ENCODE measurements at regions not wholly inside any gene's neighbourhood (a gene's known extent, or its start where the extent isn't known, plus 50 kb on each side); places are given as distances from the start of the nearest gene placed in this dataset.
"Not testable (repeated sequence)": the region's sequence is repeated elsewhere in the genome, so short reads cannot be mapped to it uniquely, and the experiment has no call there.

DNA sequence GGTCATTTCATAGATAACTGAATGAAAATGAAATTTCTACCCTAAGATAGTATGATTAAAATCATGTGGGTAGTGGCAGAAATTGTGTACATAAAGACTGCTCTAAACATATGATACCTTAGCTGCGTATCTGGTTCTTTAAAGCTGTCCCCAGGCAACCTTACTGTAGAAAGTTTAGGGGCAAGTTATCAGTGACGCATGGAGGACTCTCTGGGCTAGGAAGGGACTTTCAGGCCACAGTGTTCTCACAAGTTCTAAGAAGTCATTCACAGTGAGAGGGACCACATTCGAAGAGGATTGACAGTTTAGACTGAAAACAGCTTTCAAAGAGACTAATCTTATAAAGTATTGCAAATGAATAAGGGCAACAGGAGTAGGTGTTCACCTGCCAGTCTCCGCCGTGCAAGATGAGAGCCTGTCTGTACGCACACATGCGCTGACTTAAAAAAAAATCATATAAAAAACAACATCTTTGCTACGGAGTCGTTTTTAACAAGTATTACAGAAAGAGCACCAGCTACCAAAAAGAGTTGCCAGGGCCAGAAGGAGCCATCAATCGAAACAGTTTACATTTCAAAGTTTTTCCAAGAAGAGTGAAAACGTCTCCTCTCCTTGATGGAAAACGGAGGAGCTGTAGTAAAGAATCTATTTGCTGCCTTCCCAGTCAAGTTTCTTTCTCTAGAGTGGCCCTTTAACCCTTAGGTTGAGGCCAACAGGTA, 146.3 kb downstream of the CETN3 start:
- peak in 1 of 6 donors; percentile 82 for DNase-seq (ENCODE audit: low read depth in 4 of 6, low spot score in 6 of 6)
- Histone ChIP-seq H3K4me1 (ENCODE audit: control insufficient read depth, insufficient read depth, low read length) (no peaks in the 10 kb centered on the region), H3K27me3 (ENCODE audit: control insufficient read depth, insufficient read depth, low read length) (no peaks in the 10 kb centered on the region), H3K4me3 (ENCODE audit: low read depth, low read length) (no peak overlapping the region), H3K36me3 (ENCODE audit: control insufficient read depth, insufficient read depth, low read length) (no peaks in the 10 kb centered on the region), H3K27ac (ENCODE audit: low read depth, low read length) (no peak overlapping the region), H3K9me3 (ENCODE audit: control insufficient read depth, insufficient read depth, low read length) (no peaks in the 10 kb centered on the region)
- WGBS (ENCODE audit: insufficient coverage) = 82% methylated on average over 8 of the region's 12 CpGs

DNA sequence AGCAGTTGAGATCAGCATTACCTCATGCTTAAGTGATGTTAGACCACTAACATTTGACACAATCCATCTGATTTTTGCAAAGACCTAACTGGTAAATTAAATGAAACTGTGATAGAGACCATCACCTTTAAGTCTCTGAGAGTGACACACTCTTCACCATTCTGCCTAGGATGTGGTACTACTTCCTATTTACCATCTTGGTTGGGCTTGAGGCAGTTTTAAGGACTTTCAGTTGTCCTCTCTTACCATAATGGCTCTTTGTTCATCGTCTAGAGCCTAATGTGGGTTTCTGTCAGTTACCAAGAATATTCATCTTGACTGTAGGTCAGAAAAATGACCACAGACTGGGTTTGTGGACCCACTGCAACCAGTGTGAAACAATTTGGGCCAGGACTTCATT, 158.1 kb downstream of the CETN3 start:
- Histone ChIP-seq H3K27me3 (ENCODE audit: control insufficient read depth, insufficient read depth, low read length) (no peaks in the 10 kb centered on the region), H3K4me1 (ENCODE audit: control insufficient read depth, insufficient read depth, low read length) (no peaks in the 10 kb centered on the region), H3K9me3 (ENCODE audit: control insufficient read depth, insufficient read depth, low read length) (no peaks in the 10 kb centered on the region), H3K36me3 (ENCODE audit: control insufficient read depth, insufficient read depth, low read length) (no peaks in the 10 kb centered on the region), H3K4me3 (ENCODE audit: low read depth, low read length) (no peak overlapping the region), H3K27ac (ENCODE audit: low read depth, low read length) (no peak overlapping the region)
- no peak for DNase-seq (ENCODE audit: low read depth in 4 of 6, low spot score in 6 of 6)
- no CpG with 5 or more reads among the region's 1 CpG for WGBS (ENCODE audit: insufficient coverage)

DNA sequence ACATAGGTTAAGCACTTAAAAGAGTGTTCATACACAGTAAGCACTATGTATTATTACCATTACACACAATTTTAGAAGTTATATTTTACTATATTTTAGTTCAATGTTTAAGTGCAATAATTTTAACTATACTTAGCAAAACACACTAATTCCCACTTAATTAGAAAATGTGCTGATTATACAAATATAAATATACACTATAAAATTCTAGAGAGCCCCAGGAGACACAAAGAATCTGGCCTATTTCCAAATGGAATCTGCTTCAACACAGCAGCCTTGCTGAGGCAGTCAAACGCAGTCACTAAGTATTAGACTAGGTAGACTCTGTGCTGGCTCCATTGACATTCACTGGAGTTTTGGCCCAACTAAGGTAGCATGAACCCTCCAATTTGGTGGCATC, 160.9 kb downstream of the CETN3 start:
- no peak overlapping the region for H3K4me3 ChIP-seq (ENCODE audit: low read depth, low read length)
- H3K27ac ChIP-seq (ENCODE audit: low read depth, low read length) = no peak overlapping the region
- no peaks in the 10 kb centered on the region for H3K36me3 ChIP-seq (ENCODE audit: control insufficient read depth, insufficient read depth, low read length)
- no peaks in the 10 kb centered on the region for H3K27me3 ChIP-seq (ENCODE audit: control insufficient read depth, insufficient read depth, low read length)
- no peaks in the 10 kb centered on the region for H3K4me1 ChIP-seq (ENCODE audit: control insufficient read depth, insufficient read depth, low read length)
- no peaks in the 10 kb centered on the region for H3K9me3 ChIP-seq (ENCODE audit: control insufficient read depth, insufficient read depth, low read length)
- WGBS (ENCODE audit: insufficient coverage) = 71% methylated on average over 1 of the region's 1 CpG
- peak in 1 of 6 donors; percentile 36 for DNase-seq (ENCODE audit: low read depth in 4 of 6, low spot score in 6 of 6)

DNA sequence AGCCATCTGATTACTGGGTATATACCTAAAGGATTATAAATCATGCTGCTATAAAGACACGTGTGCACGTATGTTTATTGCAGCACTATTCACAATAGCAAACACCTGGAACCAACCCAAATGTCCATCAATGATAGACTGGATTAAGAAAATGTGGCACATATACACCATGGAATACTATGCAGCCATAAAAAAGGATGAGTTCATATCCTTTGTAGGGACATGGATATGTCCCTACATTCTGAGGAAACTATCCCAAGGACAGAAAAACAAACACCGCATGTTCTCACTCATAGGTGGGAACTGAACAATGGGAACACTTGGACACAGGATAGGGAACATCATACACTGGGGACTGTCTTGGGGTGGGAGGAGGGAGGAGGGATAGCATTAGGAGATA, 165.7 kb downstream of the CETN3 start:
- not testable (repeated sequence) for H3K4me1 ChIP-seq (ENCODE audit: control insufficient read depth, insufficient read depth, low read length); H3K9me3 ChIP-seq (ENCODE audit: control insufficient read depth, insufficient read depth, low read length); H3K4me3 ChIP-seq (ENCODE audit: low read depth, low read length); DNase-seq (ENCODE audit: low read depth in 4 of 6, low spot score in 6 of 6); H3K36me3 ChIP-seq (ENCODE audit: control insufficient read depth, insufficient read depth, low read length); H3K27ac ChIP-seq (ENCODE audit: low read depth, low read length); H3K27me3 ChIP-seq (ENCODE audit: control insufficient read depth, insufficient read depth, low read length)
- WGBS (ENCODE audit: insufficient coverage) = no CpG with 5 or more reads among the region's 3 CpGs

DNA sequence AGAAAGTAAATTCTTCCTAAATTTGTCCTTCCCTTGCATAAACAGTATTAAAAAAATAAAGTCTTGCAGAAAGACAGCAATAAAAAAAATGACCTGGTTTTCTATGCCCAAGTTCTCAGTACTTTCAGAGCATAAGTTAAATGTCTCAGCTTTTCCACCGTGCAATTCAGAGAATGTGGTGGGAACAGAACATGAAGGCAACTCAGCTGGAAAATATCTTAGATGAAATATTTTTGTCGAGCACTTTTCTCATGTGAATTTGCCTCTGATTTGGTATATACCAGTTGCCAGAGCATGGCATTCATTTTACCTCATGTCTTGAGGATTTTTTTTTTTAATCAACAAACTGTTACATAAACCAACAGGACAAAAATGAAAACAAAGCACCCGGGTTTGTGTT, 176.1 kb downstream of the CETN3 start:
- no peak for DNase-seq (ENCODE audit: low read depth in 4 of 6, low spot score in 6 of 6)
- no peaks in the 10 kb centered on the region for H3K9me3 ChIP-seq (ENCODE audit: control insufficient read depth, insufficient read depth, low read length)
- H3K36me3 ChIP-seq (ENCODE audit: control insufficient read depth, insufficient read depth, low read length) = no peaks in the 10 kb centered on the region
- no peaks in the 10 kb centered on the region for H3K4me1 ChIP-seq (ENCODE audit: control insufficient read depth, insufficient read depth, low read length)
- no peaks in the 10 kb centered on the region for H3K27me3 ChIP-seq (ENCODE audit: control insufficient read depth, insufficient read depth, low read length)
- WGBS (ENCODE audit: insufficient coverage) = no CpG with 5 or more reads among the region's 3 CpGs
- no peak overlapping the region for H3K27ac ChIP-seq (ENCODE audit: low read depth, low read length)
- no peak overlapping the region for H3K4me3 ChIP-seq (ENCODE audit: low read depth, low read length)

DNA sequence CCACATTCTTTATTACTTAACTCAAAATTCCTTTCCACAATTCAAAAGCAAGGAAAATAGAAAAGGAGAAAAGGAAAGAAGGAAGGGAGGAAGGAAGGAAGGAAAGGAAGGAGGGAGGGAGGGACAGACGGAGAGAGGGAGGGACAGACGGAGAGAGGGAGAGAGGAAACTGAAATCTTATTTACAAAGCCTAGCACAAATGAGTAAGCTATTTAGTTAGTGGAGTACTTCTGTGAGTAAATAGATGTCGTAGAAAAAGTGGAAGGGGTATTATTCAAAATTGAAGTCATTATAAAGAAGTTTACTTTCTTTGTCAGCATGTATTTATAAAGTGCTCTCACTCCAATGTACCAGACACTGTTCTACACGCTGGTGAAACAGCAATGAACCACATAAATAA, 177.9 kb downstream of the CETN3 start:
- H3K4me1 ChIP-seq (ENCODE audit: control insufficient read depth, insufficient read depth, low read length) = peaks cover 6% of the 10 kb centered on the region
- no peaks in the 10 kb centered on the region for H3K27me3 ChIP-seq (ENCODE audit: control insufficient read depth, insufficient read depth, low read length)
- H3K27ac ChIP-seq (ENCODE audit: low read depth, low read length) = no peak overlapping the region
- no peaks in the 10 kb centered on the region for H3K36me3 ChIP-seq (ENCODE audit: control insufficient read depth, insufficient read depth, low read length)
- no peaks in the 10 kb centered on the region for H3K9me3 ChIP-seq (ENCODE audit: control insufficient read depth, insufficient read depth, low read length)
- 88% methylated on average over 2 of the region's 4 CpGs for WGBS (ENCODE audit: insufficient coverage)
- DNase-seq (ENCODE audit: low read depth in 4 of 6, low spot score in 6 of 6) = no peak
- no peak overlapping the region for H3K4me3 ChIP-seq (ENCODE audit: low read depth, low read length)

DNA sequence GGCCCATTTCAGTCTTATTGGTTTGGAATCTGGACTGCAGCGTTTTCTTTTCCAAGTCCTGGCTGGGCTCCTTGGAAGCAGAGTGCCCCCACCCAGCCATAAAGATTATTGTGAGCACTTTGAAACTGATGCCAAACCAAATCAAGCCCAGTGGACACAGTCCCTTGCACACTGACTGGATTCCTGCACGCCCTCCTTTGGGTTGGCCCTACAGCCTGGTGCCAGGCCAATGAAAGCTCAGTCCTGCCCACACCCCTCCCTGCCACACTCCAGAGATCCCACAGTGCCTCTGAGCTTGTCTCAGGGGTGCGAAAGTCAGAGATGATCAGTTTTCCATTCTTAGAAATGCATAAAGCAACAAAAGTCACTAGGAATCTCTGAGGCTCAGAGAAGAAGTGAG, 181.9 kb downstream of the CETN3 start:
- 45% methylated on average over 1 of the region's 3 CpGs for WGBS (ENCODE audit: insufficient coverage)
- DNase-seq (ENCODE audit: low read depth in 4 of 6, low spot score in 6 of 6) = peak in 1 of 6 donors; percentile 68
- H3K4me3 ChIP-seq (ENCODE audit: low read depth, low read length) = no peak overlapping the region

DNA sequence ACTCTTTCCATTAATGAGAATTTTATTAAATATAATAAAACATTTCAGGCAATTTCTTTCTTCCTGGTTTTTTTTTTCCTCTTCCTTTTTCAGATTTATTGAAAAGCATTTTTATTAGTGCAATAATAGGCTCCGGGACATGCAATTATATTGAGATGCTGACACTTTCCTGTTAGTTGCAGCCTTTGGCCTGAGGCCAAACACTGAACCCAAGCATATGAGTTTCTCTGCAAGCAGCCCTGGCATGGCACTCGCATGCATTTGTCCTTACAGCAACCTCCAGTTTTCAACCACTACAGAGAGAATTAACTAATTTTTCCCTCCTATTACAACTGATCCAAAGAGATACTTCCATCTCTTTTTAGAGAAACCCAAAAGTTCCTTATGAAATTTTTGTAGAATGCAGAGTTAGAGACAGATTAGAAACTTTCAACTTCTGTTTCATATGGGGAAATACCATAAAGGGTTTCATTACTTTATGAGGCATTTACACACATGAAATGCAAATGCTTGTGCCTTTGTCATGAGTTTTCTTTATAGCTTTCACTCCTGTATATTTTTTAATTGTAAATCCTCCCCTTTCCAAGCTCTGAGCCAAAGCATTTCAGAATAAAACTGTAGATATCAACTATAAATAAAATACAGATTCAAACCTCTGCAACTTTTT, 183.0 kb downstream of the CETN3 start:
- H3K27ac ChIP-seq (ENCODE audit: low read depth, low read length) = no peak overlapping the region
- peaks cover 6% of the 10 kb centered on the region for H3K4me1 ChIP-seq (ENCODE audit: control insufficient read depth, insufficient read depth, low read length)
- no peaks in the 10 kb centered on the region for H3K27me3 ChIP-seq (ENCODE audit: control insufficient read depth, insufficient read depth, low read length)
- no peaks in the 10 kb centered on the region for H3K36me3 ChIP-seq (ENCODE audit: control insufficient read depth, insufficient read depth, low read length)
- DNase-seq (ENCODE audit: low read depth in 4 of 6, low spot score in 6 of 6) = peak in 3 of 6 donors; percentile 17 to 79 (median 72)
- no peaks in the 10 kb centered on the region for H3K9me3 ChIP-seq (ENCODE audit: control insufficient read depth, insufficient read depth, low read length)
- no peak overlapping the region for H3K4me3 ChIP-seq (ENCODE audit: low read depth, low read length)
- whole genome bisulfite sequencing (ENCODE audit: insufficient coverage) = 25% methylated on average over 1 of the region's 2 CpGs

More for the DNA sequence above, 181.9 kb downstream of the CETN3 start:
- H3K36me3 ChIP-seq (ENCODE audit: control insufficient read depth, insufficient read depth, low read length) = no peaks in the 10 kb centered on the region
- no peaks in the 10 kb centered on the region for H3K27me3 ChIP-seq (ENCODE audit: control insufficient read depth, insufficient read depth, low read length)
- H3K9me3 ChIP-seq (ENCODE audit: control insufficient read depth, insufficient read depth, low read length) = no peaks in the 10 kb centered on the region
- peaks cover 6% of the 10 kb centered on the region for H3K4me1 ChIP-seq (ENCODE audit: control insufficient read depth, insufficient read depth, low read length)
- H3K27ac ChIP-seq (ENCODE audit: low read depth, low read length) = no peak overlapping the region

DNA sequence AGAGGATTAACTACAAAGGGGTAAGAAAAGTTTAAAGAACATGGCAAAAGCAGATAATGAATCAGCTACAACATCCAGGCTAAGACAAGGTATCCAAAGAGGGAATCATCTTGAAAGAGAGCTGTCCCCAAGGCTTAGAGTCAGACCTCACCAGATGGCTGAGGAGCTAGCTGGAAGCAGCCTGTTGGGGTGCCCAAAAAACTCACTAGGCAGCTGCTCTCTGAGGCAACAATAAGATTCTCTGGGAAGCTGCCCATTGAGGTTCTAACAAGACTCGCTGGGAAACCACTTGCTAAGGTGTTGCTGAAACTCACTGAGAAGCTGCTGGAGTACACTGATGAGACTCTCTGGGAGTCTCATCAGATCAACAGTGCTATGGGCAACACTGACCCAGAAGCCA, 185.2 kb downstream of the CETN3 start:
- peaks cover 6% of the 10 kb centered on the region for H3K4me1 ChIP-seq (ENCODE audit: control insufficient read depth, insufficient read depth, low read length)
- H3K9me3 ChIP-seq (ENCODE audit: control insufficient read depth, insufficient read depth, low read length) = no peaks in the 10 kb centered on the region
- no peak overlapping the region for H3K27ac ChIP-seq (ENCODE audit: low read depth, low read length)
- no peak overlapping the region for H3K4me3 ChIP-seq (ENCODE audit: low read depth, low read length)
- no peak for DNase-seq (ENCODE audit: low read depth in 4 of 6, low spot score in 6 of 6)
- 86% methylated on average over 1 of the region's 1 CpG for WGBS (ENCODE audit: insufficient coverage)
- no peaks in the 10 kb centered on the region for H3K27me3 ChIP-seq (ENCODE audit: control insufficient read depth, insufficient read depth, low read length)
- H3K36me3 ChIP-seq (ENCODE audit: control insufficient read depth, insufficient read depth, low read length) = no peaks in the 10 kb centered on the region

DNA sequence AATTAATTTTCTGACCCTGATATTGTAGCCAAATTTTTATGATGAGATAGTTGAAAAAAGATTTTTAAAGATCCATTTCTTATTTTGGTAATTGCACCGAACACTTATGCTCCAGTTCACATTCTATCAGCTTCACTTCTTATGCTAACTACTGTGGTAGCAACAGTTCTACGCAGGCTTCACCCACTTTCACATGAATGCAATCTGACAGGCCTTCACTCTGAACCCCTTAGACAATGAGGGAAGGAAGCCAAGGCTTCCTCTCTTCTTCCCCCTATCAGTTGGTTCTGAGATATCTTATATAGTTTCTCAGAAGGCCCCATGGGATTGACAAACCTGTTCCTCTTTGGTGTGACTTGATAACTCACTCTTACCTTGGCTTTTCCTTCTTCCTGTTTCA, 185.8 kb downstream of the CETN3 start:
- no peaks in the 10 kb centered on the region for H3K36me3 ChIP-seq (ENCODE audit: control insufficient read depth, insufficient read depth, low read length)
- no peaks in the 10 kb centered on the region for H3K9me3 ChIP-seq (ENCODE audit: control insufficient read depth, insufficient read depth, low read length)
- no peak overlapping the region for H3K4me3 ChIP-seq (ENCODE audit: low read depth, low read length)
- H3K27me3 ChIP-seq (ENCODE audit: control insufficient read depth, insufficient read depth, low read length) = no peaks in the 10 kb centered on the region
- DNase-seq (ENCODE audit: low read depth in 4 of 6, low spot score in 6 of 6) = no peak
- no peak overlapping the region for H3K27ac ChIP-seq (ENCODE audit: low read depth, low read length)
- WGBS (ENCODE audit: insufficient coverage) = no CpG with 5 or more reads among the region's 2 CpGs
- H3K4me1 ChIP-seq (ENCODE audit: control insufficient read depth, insufficient read depth, low read length) = peaks cover 6% of the 10 kb centered on the region
